HG02840 (cell line): ENCODE measurements at regions not wholly inside any gene's neighbourhood (a gene's known extent, or its start where the extent isn't known, plus 50 kb on each side); places are given as distances from the start of the nearest gene placed in this dataset.
"Not testable (repeated sequence)": the region's sequence is repeated elsewhere in the genome, so short reads cannot be mapped to it uniquely, and the experiment has no call there.

Source experiments
- ATAC-seq: cut with Tn5 transposase; IDR thresholded peaks from one replicate; pipeline ENCODE4 v1.9.1; 2021; ENCODE audit warnings: mild to moderate bottlenecking, moderate library complexity, moderate number of reproducible peaks; ENCODE audit not compliant: unreplicated experiment, low FRiP score

- not testable (repeated sequence) for ATAC-seq
These were observed 127.1 kb downstream of the OTOP1 start for GRCh38 chr4:4099610-4100009.

GRCh38 chr4:4106923-4107322 is 119.8 kb downstream of the OTOP1 start:
- ATAC-seq: not testable (repeated sequence)

- ATAC-seq: not testable (repeated sequence)
These were observed 119.2 kb downstream of the OTOP1 start for GRCh38 chr4:4107411-4108107.

- not testable (repeated sequence) for ATAC-seq
These were observed 111.3 kb downstream of the OTOP1 start for GRCh38 chr4:4115381-4115780.

- not testable (repeated sequence) for ATAC-seq
These were observed 109.8 kb downstream of the OTOP1 start for GRCh38 chr4:4116901-4117300.

GRCh38 chr4:4134368-4134767 is 92.4 kb downstream of the OTOP1 start:
- not testable (repeated sequence) for ATAC-seq

GRCh38 chr4:4136621-4137020 is 90.1 kb downstream of the OTOP1 start:
- not testable (repeated sequence) for ATAC-seq
